ENCODE measurements at regions not wholly inside any gene's neighbourhood (a gene's known extent, or its start where the extent isn't known, plus 50 kb on each side); places are given as distances from the start of the nearest gene placed in this dataset.
"Not testable (repeated sequence)": the region's sequence is repeated elsewhere in the genome, so short reads cannot be mapped to it uniquely, and the experiment has no call there.

DNA sequence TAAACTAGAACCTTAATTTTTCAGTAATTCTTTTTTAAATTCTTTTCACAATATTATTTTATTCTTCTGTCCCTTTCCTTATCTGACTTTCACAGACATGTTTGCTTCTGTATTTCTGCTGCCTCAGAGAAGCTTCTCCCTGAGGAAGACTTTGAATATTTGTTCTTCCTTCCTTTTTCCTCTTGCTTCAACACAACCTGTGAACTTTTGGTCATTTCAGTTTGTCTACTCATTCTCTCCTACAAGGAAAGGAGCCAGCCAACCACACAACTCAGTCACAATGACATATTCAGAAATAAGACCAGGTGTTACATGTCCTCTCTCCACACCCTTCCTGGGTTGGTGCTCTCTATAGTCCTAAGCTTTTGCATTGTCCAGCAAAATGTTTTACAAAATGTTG lies 310.4 kb downstream of the TFAP2B start:
- H3K4me3 ChIP-seq (ENCODE audit: low read depth, low read length) = no peak overlapping the region
- TF ChIP-seq, protein P1, sequence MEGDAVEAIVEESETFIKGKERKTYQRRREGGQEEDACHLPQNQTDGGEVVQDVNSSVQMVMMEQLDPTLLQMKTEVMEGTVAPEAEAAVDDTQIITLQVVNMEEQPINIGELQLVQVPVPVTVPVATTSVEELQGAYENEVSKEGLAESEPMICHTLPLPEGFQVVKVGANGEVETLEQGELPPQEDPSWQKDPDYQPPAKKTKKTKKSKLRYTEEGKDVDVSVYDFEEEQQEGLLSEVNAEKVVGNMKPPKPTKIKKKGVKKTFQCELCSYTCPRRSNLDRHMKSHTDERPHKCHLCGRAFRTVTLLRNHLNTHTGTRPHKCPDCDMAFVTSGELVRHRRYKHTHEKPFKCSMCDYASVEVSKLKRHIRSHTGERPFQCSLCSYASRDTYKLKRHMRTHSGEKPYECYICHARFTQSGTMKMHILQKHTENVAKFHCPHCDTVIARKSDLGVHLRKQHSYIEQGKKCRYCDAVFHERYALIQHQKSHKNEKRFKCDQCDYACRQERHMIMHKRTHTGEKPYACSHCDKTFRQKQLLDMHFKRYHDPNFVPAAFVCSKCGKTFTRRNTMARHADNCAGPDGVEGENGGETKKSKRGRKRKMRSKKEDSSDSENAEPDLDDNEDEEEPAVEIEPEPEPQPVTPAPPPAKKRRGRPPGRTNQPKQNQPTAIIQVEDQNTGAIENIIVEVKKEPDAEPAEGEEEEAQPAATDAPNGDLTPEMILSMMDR (IDR thresholded peaks at IDR 0.05; ENCODE audit: borderline replicate concordance, insufficient read depth, low read depth, low read length) = no peak

DNA sequence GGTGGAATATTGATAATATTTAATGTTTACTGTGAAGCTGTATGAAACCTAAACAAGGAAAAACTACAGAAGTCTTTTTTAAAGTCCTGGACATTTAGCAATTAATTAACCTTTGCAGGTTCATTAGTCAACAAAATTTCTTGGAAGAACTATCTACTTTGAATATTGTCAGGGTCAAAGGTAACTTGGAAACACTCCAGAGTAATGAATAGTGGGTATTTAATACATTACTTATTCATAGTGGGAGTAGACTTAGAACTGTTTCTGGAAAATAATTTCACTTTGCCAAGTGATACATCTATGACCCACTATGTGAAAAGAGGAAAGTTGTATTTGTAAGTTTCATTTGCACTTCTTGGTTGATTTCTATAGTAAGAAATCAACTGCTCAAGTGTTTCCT lies 319.1 kb downstream of the TFAP2B start:
- TF ChIP-seq, protein P1 (IDR thresholded peaks at IDR 0.05; ENCODE audit: borderline replicate concordance, insufficient read depth, low read depth, low read length) = no peak
- H3K4me3 ChIP-seq (ENCODE audit: low read depth, low read length) = no peak overlapping the region

DNA sequence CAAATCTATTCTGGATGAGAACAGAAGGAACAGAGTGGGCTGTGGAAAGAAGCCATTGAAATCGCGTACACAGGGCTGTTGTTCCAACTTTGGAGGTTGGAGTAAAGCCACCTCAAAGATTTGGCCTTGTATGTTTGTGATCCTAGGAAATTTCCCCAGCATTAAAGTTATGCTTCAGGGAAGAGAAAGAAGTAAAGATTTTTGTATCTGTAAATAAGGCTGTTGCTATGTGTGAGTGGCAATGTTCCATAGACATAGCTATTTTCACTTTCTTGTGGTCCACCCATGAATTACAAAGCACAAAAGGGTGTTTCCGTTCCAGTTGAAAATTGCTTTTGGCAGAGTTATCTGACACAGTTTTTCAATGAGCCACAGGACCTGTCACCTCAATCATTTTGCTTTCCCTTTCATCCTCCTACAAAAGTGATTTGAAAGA lies 321.3 kb downstream of the TFAP2B start:
- no peak overlapping the region for H3K4me3 ChIP-seq (ENCODE audit: low read depth, low read length)
- TF ChIP-seq, protein P1 (IDR thresholded peaks at IDR 0.05; ENCODE audit: borderline replicate concordance, insufficient read depth, low read depth, low read length) = no peak

DNA sequence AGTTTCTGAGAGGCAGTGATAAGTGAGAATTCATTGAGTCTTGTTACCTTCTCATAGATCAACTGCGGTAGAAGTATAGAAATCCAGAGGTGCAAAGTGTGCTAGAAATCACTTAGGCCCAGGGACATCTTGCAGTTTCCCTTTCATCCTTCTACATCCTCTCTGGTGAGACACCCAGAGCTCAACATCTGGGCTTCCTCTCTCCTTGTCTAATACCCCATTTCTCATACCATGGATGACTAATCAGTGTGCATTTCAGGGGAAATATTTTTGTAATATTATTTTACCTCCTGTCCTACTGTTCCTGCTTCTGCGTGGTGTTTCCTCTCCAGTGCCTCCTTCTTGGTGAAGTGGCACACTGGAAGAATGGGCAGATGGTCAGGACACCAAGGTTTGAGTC lies 322.4 kb downstream of the TFAP2B start:
- TF ChIP-seq, protein P1 (IDR thresholded peaks at IDR 0.05; ENCODE audit: borderline replicate concordance, insufficient read depth, low read depth, low read length) = no peak

DNA sequence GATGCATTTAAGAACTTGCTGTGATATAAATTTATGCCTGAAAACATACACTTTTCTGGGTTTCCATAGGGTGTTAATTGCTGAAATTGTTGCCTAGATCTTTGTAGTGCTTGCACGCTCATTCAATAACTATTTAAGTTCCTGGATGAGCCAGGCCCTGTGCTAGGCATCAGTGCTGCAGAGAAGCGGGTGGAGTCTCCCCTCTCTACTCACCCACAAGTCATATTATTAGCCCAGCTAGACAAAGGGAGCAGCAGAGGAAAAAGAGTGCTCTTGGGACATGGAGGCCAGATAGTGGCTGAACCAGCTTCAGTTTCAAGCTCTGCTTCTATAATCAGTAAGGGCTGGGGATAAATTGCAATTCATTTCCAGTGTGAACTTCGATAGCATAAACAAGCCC lies 329.1 kb downstream of the TFAP2B start:
- TF ChIP-seq, protein P1 (IDR thresholded peaks at IDR 0.05; ENCODE audit: borderline replicate concordance, insufficient read depth, low read depth, low read length) = no peak
- H3K4me3 ChIP-seq (ENCODE audit: low read depth, low read length) = no peak overlapping the region

More for the DNA sequence above, 322.4 kb downstream of the TFAP2B start:
- no peak overlapping the region for H3K4me3 ChIP-seq (ENCODE audit: low read depth, low read length)

DNA sequence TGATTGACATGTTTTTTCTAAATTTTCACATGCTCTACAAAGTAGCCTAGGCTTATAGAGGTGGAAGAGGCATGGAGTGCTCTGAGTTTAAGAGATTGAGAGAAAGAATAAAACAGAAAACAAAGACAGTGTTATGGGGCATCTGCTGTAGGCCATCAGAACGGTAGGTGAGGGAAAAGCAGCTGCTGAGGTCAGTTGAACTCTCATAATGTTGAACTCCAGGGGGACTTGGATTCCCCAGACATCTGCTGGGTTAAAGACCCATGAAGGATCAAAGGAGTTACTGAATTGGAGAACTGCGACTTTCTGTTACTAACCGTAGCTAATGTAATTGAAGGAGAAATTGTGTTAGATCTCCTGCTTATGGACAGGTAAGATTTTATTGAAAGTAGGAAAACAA lies 333.9 kb downstream of the TFAP2B start:
- H3K4me3 ChIP-seq (ENCODE audit: low read depth, low read length) = no peak overlapping the region
- TF ChIP-seq, protein P1 (IDR thresholded peaks at IDR 0.05; ENCODE audit: borderline replicate concordance, insufficient read depth, low read depth, low read length) = no peak

DNA sequence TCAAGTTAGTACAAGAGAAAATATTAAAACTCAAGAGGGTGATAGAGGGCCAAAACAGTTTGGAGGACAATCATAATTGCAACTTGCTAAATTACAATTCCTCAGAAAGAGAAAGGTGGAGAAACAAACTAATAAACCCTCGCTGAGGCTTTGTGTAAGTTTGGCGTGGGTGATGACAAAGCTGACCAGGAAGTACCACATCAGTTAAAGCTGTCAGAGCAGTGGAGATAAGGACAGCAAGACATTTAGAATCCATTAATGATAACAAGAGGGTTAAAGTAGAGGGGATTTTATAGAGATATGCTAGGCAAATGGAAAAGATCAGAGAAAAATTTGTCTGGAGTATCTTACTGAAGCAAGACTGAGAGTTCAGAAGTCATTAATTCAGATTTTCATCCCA lies 334.4 kb downstream of the TFAP2B start:
- TF ChIP-seq, protein P1 (IDR thresholded peaks at IDR 0.05; ENCODE audit: borderline replicate concordance, insufficient read depth, low read depth, low read length) = no peak
- H3K4me3 ChIP-seq (ENCODE audit: low read depth, low read length) = no peak overlapping the region

DNA sequence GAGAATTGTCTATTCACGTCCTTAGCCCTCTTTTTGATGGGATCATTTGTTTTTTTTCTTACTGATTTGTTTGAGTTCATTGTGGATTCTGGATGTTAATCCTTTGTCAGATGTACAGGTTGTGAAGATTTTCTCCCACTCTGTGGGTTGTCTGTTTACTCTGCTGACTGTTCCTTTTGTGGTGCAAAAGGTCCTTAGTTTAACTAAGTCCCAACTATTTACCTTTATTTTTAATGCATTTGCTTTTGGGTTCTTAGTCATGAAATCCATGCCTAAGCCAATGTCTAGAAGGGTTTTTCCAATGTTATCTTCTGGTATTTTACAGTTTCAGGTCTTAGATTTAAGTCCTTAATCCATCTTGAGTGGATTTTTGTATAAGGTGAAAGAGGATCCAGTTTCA lies 336.3 kb downstream of the TFAP2B start:
- not testable (repeated sequence) for H3K4me3 ChIP-seq (ENCODE audit: low read depth, low read length)

DNA sequence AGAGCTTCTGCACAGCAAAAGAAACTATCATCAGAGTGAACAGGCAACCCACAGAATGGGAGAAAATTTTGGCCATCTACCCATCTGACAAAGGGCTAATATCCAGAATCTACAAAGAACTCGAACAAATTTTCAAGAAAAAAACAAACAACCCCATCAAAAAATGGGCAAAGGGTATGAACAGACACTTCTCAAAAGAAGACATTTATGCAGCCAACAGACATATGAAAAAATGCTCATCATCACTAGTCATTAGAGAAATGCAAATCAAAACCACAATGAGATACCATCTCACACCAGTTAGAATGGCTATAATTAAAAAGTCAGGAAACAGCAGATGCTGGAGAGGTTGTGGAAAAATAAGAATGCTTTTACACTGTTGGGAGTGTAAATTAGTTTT lies 340.6 kb downstream of the TFAP2B start:
- not testable (repeated sequence) for H3K4me3 ChIP-seq (ENCODE audit: low read depth, low read length)

Measured in GM12875 (cell line).